T follicular helper cell (primary cell): ENCODE measurements at regions not wholly inside any gene's neighbourhood (a gene's known extent, or its start where the extent isn't known, plus 50 kb on each side); places are given as distances from the start of the nearest gene placed in this dataset.

Experiments
- DNase-seq: peaks from one replicate; pipeline ENCODE4 v3.0.0-alpha.2; 2020; ENCODE audit warnings: low read depth

DNA sequence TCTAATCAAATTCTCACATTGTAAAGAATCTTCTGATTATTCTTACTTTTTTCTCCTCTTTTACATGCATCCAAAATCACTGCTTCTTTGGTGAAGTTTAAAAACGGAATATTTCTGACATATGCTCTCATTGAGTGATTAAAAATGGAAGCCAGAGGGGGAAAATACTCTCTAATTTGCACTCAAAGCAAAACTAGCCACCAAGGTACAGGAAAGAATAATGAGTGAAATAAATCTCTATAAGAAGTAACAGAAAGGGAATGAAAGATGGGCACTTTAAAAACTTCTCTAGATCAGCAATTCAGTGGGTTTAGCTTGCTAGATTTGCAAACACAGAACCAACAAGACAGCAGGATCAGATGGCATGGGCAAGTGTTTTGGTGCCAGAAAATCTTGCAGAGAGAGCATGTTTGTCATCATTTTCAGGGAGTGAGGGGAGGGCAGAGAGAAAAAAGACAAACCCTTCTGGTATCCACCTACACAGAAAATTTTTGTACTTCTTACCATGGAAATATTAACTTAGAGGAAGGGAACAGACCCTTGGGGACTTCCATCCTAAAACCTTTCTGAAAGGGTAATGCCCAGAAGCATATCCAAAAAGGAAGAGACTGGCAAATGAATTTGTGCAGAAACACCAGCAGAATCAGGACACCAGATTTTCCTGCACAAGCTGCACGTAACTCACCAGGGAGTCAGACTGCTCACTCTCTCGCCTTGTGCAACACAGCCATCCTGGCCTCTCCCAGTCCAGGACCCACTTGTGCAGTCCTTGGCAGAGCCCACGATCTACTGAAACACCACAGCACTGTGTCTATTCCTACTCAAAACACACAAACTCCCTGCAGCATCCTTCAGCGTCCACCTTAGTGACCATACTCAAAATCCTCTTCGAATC is 270.2 kb upstream of the PRDM1 start:
- no peak for DNase-seq

DNA sequence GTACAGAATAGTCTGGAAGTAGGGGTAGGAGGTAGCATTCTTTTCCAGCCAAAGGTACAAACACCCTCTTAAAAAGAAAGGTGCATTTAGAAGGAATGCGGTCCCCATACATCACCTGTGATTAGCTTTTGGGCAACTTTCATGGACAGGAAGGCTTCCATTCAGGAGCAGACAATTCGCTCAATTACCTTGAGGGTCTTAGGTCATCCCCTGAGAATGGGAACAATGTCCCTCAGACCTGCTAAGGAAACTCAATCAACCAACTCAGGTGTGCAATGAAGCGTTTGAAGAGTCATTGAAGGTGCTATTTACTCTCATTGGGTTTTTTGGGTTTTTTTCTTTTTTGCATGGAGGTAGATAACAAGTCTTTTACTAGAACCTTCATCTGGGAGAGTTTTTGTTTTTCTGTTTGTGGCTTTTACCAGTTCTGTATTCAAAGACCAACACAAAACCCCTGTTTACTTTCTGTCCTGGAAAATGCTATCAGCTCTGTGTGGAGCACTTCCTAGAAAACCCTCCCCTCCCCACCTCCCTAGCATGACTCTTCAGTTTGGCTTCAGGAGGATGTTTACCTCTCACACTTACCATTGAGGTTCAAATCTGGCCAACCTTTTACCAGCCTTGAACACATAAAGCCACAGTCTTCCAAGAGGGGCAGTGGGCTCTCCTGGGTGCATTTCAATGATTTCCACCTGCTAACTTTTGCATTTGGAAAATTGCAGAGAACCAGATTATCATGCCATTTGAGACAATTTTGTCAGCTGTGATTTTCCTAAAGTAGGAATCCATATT is 271.2 kb upstream of the PRDM1 start:
- no peak for DNase-seq

DNA sequence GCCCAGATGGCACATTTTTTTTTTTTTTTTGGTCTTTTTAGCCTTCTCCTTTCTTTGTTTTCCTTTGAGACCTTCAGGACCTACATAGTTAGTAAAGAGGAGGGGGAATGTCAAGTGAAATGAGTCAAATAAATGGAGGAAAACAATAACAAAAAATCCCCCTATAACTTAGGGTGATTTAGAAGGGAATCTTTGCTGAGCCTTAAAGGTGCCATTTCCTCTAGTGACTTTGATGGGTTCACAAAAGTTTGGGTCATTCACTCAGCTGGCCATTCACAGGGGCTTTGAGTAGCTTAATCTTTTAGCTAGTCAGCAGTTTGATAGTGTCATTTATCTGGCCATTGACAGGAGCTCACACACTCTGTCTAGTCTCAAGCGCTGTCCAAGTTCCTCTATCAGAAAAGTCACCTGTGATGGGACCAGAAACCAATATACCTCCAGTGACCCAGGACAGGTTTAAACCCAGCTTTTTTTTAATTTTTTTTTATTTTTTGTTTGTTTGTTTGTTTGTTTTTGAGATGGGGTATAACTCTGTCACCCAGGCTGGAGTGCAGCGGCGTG is 275.1 kb upstream of the PRDM1 start:
- DNase-seq, result no peak

DNA sequence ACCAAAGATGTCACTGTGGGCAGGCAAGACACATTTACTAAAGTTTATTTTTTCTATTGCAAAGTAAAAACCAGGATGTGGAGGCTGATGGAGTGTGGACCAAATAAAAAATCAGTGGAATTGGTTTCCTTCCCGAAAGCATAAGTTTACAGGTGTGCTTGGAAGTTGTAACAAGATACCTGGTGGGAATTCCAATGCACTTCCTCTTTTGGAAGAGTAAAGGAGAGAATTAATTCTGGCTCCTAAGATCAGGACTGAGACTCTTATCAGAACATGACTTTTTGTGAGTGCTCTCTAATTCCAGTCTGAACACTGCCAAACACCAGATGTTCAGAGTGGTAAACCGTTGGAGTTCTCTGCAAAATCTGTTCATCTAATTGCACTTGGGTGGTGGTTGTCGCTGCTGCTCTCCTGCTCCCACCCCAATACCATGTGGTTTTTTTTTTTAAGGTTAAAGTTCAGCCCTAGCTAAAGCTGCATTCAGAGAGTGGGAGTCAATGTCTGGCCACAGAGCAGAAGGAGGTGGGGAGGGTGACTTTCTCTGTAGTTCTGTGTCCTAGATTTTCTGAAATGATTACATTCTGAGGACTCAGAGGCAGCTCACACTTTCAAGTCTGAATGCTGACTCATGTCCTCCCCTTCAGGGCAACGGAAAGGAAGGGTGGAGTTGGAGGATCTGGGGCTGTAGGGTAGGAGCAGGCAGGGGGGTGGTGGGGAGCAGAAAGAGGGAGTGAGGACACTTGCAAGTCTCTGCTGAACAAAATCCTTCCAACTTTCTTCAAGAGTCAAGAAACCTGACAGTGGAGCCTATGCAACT is 275.8 kb upstream of the PRDM1 start:
- no peak for DNase-seq

DNA sequence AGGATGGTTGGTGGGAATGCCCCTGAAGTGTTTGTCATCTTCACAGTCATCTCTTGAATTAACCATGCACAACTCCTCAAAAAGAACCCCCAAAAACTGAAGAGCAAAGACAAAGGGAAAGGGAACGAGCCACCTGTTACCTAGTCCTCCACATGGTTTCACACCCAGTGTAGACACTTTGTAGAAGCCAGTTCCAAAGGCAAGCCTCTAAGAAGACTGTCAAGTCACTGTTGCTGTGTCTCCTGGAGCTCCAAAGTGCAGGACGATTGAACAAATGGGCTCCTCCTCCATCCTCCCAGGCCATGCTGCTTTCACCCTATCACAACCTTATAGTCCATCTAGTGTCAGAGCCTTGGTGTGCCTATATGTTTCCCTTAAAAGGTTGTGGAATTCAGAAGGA is 277.6 kb upstream of the PRDM1 start:
- no peak for DNase-seq

DNA sequence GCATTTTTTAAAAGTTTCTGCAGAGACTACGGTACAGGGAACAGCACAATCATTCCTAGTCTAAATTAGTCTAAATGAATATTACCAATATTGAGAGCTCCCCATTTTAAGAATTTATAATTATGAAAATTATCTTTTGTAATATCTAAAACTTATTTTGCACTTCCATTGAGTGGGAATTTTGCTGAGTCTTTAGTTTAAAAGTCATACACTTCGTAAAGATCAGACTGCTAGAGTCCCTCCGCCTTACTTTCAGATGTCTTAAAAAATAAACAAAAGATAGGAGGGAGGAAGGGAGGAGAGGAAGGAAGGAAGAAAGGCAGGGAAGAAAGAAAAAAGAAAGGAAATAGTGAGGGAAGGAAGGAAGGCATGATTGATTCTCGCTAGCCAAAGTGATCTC is 278.2 kb upstream of the PRDM1 start:
- DNase-seq, result no peak

DNA sequence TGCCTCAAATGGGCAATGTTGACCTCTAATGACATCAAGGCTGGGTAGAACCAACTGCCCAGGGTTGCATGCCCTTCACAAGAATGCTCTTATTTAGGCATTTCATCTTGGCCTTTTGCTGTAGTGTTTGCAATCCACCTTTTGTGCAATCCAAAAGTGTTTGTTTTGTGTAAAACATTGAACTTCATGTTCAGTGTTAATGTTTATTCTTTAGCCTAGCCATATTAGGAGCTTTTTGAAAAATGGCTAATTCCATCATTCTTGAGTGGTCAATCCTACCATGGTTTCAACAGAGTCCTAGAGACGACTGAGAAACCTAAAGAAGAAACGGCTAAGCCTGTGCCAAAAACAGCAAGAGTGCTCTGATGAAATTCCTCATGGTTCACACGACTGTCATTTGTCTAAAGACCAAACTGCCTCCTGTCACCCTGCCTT is 279.6 kb upstream of the PRDM1 start:
- DNase-seq, result no peak

DNA sequence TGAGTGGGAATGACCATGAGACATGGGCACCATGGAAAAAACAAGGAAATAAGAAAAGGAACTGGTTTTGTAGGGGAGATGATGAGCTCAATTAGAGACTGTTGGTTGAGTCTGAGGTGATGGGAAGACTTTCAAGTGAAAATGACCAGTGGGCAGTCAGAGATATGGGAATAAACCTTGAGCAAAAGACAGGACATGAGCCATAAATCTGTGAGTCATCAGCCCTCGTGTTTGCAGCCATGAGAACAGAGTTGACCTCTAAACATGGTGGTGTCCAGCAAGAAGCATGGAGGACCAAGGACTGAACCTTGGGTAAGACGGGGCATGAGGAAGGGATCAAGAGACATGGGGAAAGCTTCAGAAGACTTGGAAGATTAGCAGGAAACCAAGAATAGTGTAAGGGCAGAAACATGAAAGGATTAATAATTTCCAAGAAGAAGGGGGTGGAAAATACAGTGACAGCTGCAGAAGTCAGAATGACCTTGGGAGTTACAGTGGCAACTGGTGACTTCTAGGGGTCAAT is 280.6 kb upstream of the PRDM1 start:
- DNase-seq, result no peak

DNA sequence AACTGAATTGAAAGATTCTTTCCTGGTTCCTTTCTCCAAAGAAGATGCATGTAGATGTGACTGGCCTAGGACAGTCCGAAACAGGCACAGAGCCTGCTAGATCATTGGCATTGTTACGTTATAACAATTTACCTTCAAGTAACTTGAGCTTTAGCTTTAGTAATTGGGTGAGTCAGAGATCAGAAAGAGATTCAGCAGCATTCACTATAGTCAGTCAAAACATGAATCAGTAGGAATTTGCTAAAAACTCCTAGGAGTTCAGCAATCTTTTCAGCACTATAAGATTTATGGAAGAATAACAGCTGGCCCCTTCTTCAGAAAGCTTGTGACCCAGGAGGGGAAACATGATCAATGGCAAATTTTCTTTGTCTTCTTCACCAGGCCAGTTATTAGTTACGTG is 281.7 kb upstream of the PRDM1 start:
- no peak for DNase-seq

DNA sequence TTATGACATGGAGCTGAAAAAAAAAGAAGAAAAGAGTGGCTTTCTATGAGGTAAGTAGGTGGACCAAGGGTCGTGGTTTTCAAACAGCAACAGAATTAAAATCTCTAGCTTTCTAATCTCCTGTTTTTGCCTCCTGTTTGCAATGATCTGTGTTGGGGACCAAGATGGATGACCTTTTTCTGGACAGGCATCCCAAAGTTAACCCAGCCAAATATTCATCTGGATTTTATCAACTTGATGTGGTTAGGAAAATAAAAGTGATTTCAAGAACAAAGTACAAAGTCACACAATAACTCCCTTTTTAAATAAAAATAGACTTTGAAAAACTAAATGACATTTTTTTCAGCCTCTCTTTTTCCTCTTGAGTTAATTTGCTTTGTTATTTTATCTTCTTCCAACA is 282.1 kb upstream of the PRDM1 start:
- DNase-seq, result no peak

DNA sequence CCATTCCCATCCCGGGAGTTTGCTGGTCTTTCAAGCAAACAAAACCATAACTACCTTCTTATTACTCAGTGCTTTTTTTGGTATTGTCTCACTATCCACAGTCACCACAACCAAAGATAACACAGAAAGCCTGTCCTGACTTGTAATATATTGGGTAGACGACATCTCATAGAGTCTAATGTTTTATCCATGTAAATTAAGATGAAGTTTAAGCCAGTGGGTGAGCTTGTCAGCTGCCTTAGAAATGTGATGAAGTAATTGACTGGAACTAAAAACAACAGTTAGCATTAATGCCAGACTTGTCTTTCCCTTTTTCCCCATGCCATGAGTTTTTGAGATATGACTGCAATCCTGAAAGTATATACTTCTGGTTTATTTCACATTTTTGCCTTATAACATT is 282.7 kb upstream of the PRDM1 start:
- no peak for DNase-seq

DNA sequence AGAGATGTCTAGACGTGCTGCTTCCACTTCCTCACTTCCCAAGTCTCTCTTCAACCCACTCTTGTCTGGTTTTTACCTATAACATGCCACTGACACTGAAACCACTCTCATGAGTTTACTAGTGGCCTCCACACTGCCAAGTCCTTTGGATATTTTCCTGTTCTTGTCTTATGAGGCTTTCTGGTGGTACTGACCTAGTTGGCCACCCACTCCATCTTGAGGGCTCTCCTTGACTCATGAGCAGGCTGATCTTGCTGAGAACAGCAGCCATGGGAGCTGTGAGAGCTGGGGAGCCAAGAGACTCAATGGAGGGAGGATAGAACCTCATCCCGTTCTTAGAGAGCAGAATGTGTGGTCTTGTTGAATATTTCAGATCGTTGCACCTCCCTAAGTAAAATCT is 283.4 kb upstream of the PRDM1 start:
- DNase-seq, result no peak

DNA sequence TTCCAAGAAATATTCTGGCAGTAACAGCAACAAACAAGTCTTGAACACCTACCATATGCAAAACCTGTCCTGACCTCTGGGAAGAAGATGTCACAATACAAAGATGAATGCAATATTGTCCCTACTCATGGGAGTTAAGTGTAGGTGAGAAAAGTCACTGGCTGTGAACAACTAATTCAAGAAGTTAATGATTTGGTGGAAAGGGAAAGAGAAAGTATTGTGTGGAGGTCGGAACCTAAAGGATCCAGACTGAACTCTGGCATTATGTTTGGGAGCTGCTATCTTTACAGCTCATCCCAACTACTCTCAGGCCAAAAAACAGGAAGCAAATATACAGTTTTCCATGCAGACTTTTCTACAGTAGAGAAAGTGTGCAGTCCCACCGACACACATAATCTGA is 285.3 kb upstream of the PRDM1 start:
- no peak for DNase-seq

DNA sequence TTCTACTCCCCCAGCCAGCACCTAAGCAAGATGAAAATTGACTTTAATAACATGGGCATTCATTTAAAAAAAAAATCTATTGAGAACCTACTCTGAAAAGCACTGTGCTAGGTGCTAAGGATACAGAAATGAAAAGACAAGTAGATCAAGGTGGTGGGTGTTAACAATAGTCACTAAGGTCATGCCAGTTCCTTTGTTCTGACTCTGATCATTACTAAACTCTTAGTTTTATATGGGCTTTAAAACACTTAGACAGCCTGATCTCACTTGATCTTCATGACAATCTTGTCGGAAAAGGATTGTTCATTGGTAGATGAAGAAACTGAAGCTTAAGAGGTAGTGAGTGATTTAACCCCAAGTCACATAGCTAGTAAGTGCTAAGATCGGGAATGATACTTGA is 285.7 kb upstream of the PRDM1 start:
- no peak for DNase-seq

DNA sequence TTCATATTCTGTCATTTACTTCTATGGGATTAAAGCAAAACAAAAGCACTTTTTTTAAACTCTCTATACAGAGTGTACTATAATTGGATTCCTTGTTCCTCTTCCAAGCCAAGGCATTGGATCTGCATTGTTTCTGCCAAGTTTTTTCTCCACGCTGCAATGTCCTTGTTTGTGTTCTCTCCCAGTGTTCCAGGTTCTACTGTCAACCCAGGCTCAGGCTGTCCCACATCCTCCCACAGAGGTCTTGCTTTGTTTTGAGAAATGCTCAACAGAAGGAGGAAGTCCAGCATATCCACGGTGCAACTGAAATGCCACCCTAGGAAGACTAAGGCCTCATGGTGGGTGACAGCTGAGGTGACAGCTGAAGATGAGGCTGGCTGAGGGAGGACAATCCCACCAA is 287.1 kb upstream of the PRDM1 start:
- DNase-seq, result no peak

DNA sequence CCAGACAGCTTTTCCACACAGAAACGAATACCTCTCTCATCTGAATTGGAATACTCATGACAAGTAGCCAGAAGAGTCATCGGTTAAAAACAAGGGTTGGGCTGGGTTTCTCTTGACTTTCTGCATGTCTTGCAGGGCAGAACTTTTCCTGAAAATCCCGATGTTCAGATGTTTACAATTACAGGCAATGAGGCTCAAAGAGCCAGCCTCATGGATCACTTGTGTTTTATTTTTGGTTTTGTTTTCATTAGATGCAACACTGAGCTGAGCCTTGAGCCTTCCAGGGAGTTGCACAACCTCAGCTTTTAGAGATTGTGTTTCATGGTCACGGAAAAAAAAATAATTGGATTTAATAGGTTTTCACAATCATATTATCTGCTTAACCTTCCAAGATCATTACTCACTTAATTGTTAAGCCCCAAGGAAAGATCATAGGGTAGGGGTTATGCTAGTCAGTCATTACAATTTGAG is 288.1 kb upstream of the PRDM1 start:
- DNase-seq, result no peak

DNA sequence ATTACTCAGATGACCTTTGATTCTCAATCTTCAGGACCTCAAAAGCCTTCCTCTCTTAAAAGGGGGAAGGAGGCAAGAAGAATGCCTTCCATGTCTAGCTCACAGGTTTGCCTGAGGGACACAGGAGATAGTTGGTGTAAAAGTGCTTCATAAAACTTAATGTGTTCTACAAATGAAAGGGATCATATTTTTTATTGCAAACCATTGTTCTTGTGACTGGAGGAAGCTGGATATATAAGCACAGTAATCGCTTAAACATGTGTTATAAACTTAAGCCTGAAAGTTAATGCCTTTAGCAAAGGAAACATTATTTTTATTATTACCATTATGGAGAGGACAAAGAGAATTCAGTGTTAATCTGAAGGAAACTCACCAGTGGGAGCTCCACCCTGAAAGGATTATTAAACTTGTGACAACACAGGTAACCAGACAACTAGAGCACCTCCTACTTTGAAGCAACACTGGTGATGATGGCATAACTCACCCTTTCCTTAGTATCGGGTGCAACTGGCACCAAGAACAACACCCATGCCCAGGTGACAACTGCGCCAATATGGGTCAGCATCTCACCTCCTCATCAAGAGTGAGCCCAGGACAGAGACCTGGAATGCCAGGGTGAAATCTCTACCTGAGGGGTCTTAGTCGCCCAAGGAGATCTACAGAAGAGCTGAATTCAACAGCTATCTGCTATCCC is 288.7 kb upstream of the PRDM1 start:
- no peak for DNase-seq

DNA sequence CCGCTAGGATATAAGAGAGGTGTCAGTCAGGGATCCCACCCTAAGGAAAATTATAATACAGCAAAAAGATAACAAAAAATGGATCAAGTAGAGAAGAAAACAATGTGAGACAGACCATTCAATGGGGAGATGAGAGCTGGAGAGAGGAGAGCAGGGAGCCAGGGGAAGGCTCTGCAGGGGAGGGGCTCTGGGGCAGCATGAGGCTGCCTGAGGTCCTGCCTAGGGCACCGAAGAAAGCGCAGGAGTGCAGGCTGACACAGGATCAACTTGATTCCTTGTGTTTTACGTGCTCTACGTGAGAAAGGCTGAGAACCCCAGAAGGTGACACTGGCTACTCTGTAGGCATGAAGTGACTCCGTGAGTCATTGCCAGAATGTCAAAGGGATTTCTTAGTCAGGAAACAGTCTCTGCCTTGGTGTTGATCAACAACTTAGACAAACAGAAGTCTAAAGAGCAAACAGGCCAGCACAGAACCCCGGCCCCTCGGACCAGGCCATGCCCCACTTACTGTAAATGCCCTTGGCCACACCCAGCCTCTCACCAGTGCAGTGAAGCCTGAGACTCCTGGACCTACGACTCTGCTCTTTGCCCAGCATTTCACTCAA is 290.1 kb upstream of the PRDM1 start:
- no peak for DNase-seq

DNA sequence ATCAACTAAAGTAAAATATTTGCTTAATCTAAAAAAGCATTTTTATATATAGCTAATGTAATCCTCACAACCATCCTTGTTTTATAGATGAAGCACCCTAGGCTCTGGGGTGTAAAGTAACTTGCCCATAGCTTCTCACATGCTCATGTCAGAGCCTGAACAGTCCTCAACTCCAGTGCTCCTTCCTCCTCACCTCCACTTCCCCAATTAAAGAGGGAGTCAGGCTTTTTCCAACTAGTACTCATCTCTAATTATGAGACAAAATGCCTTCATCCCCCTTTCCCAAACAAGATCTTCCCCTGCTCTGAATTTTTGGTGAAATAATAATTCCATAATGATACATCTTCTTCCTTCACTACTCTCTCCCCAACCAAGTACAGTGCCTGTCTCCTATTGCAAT is 290.8 kb upstream of the PRDM1 start:
- DNase-seq, result no peak

DNA sequence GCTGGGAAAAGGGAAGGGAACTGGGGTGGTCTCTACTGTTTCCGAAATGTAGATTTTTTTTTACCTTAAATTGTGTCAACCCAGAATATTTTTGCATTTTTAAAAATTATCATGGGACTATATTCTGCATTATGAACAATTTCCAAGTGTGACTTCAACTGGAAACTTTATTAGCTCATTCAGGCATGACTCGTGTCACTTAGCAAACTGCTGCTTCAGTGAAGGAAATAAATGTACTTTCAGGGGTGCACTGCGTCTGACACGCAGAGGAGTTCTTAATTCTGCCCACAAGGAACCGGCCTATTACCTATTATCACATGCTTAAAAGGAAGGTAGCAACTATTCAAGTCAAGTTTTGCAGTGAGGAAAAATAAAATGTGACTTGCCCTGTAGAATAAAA is 291.3 kb upstream of the PRDM1 start:
- no peak for DNase-seq

DNA sequence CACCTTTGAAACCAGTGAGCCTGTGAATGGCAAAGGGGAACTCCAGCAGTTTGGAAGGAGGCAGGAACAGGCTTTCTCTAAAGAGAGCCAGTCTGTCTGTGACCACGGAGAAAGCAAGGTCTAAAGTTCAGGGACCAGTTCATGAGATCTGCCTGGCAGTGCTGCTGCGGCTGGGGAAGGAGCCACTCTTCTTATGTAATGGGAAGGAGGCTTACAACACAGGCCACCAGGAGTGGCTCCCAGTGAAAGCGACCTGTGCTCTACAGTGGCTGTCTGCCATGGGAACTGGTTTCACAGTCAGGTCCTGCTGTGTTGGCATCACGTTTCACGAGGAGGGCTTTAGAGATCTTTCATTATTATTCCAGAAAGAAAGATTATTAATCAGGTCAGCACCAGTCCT is 291.9 kb upstream of the PRDM1 start:
- DNase-seq, result no peak
